ENCODE measurements at regions not wholly inside any gene's neighbourhood (a gene's known extent, or its start where the extent isn't known, plus 50 kb on each side); places are given as distances from the start of the nearest gene placed in this dataset.

DNA sequence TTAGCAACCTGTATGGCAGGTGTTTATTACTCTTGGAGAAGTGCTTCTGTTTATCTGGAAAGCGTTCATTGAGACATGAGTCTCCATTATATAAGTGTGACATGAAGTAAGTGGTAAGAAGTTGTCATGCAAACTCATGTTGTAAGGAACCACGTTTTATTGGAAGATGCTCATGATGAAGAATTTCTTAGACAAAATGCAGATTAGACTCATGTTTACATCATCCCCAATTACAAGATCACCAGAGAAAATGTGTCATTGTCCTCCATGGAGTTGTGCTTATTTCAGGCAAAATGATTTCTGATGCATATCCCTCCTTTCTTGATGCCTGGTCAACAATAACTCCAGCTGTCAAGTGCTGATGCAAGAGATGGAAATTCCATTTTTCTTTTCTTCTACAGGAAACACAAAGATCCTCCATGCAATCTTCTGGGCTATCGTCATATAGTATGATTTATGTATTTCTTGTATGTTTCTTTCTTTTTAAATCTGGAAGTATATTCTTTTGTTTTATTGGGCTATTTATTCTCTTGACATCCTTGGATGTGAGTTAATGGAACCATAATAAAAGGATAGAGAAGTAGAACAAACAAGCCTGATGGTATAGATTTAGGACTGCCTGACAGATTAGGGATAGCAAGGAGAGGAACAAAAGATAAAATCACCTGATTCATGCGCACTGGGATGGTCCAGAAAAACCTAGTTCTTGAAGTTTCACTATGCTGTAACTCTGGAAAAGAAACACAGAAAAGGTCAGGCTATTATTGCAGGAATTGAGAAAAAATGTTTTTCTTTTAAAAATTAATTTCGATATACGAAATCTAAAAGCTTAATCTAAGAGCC is 50.7 kb upstream of the DIAPH3 start:
- TF ChIP-seq, protein P1, sequence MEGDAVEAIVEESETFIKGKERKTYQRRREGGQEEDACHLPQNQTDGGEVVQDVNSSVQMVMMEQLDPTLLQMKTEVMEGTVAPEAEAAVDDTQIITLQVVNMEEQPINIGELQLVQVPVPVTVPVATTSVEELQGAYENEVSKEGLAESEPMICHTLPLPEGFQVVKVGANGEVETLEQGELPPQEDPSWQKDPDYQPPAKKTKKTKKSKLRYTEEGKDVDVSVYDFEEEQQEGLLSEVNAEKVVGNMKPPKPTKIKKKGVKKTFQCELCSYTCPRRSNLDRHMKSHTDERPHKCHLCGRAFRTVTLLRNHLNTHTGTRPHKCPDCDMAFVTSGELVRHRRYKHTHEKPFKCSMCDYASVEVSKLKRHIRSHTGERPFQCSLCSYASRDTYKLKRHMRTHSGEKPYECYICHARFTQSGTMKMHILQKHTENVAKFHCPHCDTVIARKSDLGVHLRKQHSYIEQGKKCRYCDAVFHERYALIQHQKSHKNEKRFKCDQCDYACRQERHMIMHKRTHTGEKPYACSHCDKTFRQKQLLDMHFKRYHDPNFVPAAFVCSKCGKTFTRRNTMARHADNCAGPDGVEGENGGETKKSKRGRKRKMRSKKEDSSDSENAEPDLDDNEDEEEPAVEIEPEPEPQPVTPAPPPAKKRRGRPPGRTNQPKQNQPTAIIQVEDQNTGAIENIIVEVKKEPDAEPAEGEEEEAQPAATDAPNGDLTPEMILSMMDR (IDR thresholded peaks at IDR 0.05; ENCODE audit: borderline replicate concordance, insufficient read depth, low read depth, low read length) = no peak

DNA sequence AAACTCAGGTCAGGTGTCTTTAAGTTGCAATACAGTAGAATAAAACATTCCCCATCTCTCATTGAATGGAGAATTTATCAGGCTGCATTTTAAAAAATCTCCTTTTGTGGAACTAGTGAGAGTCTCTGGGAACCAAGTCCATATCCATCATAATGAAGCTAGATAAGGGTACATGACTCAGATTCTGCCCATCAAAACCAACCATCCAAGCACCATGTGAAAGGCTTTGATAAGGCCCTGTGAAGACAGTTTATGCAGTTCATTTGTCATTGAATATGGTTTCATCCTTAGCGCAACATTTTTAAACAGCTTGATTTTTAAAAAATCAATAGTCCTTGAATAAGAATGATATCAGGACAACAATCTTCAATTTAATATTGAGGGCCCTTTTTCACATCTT is 56.3 kb upstream of the DIAPH3 start:
- TF ChIP-seq, protein P1 (IDR thresholded peaks at IDR 0.05; ENCODE audit: borderline replicate concordance, insufficient read depth, low read depth, low read length) = no peak
- H3K4me3 ChIP-seq (ENCODE audit: low read depth, low read length) = no peak overlapping the region

More for the DNA sequence above, 50.7 kb upstream of the DIAPH3 start:
- H3K4me3 ChIP-seq (ENCODE audit: low read depth, low read length) = no peak overlapping the region

DNA sequence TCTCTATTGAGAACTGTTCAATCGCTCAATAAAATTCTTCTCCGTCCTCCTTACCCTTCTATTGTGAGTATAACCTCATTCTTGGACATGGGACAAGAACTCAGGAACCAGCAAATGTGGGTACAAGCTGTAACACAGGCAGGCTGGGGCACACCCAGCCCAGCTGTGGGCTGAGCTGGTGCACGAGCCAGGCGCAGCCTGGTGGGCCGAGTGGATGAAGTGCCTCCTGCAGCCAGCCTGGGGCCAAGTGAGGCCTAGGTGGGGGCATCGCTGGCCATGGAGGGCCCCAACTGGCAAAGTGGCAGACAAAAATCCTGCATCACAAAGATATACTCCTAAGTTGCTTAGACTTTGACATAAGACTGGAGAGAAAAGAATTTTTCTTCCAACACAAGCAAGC is 57.9 kb upstream of the DIAPH3 start:
- TF ChIP-seq, protein P1 (IDR thresholded peaks at IDR 0.05; ENCODE audit: borderline replicate concordance, insufficient read depth, low read depth, low read length) = no peak
- no peak overlapping the region for H3K4me3 ChIP-seq (ENCODE audit: low read depth, low read length)

DNA sequence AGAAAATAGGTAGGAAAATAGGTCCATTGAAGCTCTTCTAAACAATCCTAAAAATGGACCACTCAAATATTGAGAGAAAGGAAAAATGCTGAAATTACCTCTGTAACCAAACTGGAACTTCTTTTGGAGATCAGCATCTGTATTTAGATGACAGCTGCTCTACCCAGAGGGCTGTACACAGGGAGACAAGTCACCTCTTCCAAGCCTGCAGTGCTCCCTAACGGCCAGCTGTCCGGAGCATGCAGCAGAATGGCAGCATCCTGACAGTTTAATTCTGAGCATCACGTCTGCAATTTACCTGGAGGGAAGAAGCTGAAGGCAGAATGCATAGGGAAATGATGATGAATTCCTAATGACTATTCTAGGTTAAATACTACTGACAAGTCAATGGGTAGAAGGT is 62.8 kb upstream of the DIAPH3 start:
- no peak overlapping the region for H3K4me3 ChIP-seq (ENCODE audit: low read depth, low read length)
- TF ChIP-seq, protein P1 (IDR thresholded peaks at IDR 0.05; ENCODE audit: borderline replicate concordance, insufficient read depth, low read depth, low read length) = no peak

DNA sequence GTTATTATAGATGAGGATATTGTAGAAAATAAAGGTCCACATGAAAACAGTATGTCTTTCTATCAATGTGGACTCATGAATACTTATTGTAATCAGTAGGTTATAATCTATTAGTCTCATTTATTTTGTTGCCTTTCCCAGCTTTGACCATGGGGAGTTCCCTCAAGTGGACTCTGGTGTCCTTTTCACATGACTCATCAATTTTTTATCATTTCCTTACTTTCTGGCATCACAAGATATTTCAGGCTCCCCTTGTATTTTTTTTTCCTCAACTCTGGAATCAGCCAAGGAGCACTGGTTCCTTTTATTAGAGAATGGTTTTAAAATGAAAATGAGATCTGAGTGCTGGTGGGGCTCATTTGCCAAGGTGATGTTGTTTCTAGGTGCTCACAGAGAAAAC is 63.4 kb upstream of the DIAPH3 start:
- TF ChIP-seq, protein P1 (IDR thresholded peaks at IDR 0.05; ENCODE audit: borderline replicate concordance, insufficient read depth, low read depth, low read length) = no peak
- H3K4me3 ChIP-seq (ENCODE audit: low read depth, low read length) = no peak overlapping the region

DNA sequence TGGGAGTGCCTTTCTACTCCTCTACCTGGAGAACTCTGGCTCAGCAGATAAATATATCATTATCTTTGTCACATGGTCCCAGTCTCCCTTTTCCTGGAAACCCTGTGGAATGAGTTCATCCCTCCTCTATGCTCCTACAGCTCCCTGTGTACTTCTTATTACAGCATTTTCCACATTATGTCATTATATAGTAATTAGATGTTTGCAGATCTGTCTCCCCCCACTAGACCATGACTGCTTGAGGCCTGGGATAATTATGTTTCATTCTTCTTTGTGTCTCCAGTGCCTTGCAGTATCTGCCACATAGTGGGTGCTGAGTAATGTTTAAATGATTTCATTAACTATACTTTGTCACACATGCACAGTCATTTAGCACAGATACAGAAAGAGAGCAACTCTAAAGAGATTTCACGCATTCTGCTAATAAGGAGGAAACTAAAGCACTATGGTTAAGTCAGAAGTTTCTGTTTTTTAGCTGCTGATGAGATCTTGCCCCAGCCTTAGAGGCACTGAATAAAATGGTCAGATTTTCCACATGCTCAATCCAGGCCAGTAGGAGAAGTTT is 66.1 kb upstream of the DIAPH3 start:
- TF ChIP-seq, protein P1 (IDR thresholded peaks at IDR 0.05; ENCODE audit: borderline replicate concordance, insufficient read depth, low read depth, low read length) = no peak
- H3K4me3 ChIP-seq (ENCODE audit: low read depth, low read length) = no peak overlapping the region

DNA sequence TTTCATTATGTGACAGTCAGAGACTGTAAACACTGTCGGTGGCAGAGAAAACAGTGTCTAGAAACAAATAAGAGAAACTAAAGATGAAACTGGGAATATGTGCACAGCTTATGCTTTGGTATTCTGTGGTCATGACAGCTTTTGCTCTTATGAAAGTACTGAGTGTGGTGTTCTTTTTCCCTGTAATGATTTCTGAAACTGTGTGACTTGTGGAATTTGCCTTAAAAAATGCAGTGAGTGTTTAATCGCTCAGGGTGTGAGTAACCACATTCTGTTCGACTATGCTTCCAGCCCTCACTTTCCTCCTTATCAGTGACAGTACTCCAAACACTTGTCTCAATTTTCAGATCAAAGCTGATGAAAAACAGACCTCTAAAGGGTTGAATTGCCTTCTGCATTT is 66.9 kb upstream of the DIAPH3 start:
- TF ChIP-seq, protein P1 (IDR thresholded peaks at IDR 0.05; ENCODE audit: borderline replicate concordance, insufficient read depth, low read depth, low read length) = no peak
- no peak overlapping the region for H3K4me3 ChIP-seq (ENCODE audit: low read depth, low read length)
